ENCODE measurements at regions not wholly inside any gene's neighbourhood (a gene's known extent, or its start where the extent isn't known, plus 50 kb on each side); places are given as distances from the start of the nearest gene placed in this dataset.

DNA sequence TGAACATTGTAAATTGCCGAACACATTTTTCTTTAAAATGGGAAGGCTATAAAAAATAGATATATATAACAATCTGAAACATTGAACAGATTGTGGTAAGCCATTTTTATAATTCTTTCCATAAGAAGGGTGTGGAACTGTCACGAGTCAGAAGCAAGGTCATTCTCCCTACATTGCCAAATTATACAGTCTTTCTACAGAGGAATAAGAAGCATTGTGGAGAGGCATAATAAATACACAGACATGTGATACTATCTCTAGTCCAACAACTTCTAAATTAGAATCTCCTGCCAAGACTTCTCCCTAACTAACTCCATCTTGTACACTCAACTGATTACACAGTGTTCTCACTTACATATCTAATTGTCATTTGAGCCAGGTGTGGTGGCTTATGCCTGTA, 227.9 kb downstream of the CENPF start:
- Mint-ChIP-seq H3K27me3 (ENCODE audit: low read depth) (no peaks in the 10 kb centered on the region), H3K4me3 (ENCODE audit: unreplicated experiment) (no peak overlapping the region), H3K27ac (ENCODE audit: unreplicated experiment) (no peak overlapping the region), H3K4me1 (ENCODE audit: low read depth) (peaks cover 12% of the 10 kb centered on the region), H3K9me3 (ENCODE audit: low read depth) (peaks cover 16% of the 10 kb centered on the region), H3K36me3 (ENCODE audit: low read depth) (peaks cover 1% of the 10 kb centered on the region)
- no peak for DNase-seq (ENCODE audit: low spot score)
- TF ChIP-seq CTCF (IDR thresholded peaks at IDR 0.05) = no peak

- Mint-ChIP-seq H3K27me3 (ENCODE audit: low read depth) (no peaks in the 10 kb centered on the region), H3K36me3 (ENCODE audit: low read depth) (peaks cover 1% of the 10 kb centered on the region), H3K4me3 (ENCODE audit: unreplicated experiment) (no peak overlapping the region), H3K9me3 (ENCODE audit: low read depth) (peaks cover 14% of the 10 kb centered on the region), H3K27ac (ENCODE audit: unreplicated experiment) (no peak overlapping the region), H3K4me1 (ENCODE audit: low read depth) (peaks cover 14% of the 10 kb centered on the region)
- no peak for TF ChIP-seq CTCF (IDR thresholded peaks at IDR 0.05)
- DNase-seq (ENCODE audit: low spot score) = no peak
These were observed 229.0 kb downstream of the CENPF start for GRCh38 chr1:214831956-214832355.

GRCh38 chr1:214833178-214833756, 230.3 kb downstream of the CENPF start:
- H3K4me1 Mint-ChIP-seq (ENCODE audit: low read depth) = peaks cover 27% of the 10 kb centered on the region
- H3K36me3 Mint-ChIP-seq (ENCODE audit: low read depth) = no peaks in the 10 kb centered on the region
- DNase-seq (ENCODE audit: low spot score) = no peak
- peaks cover 4% of the 10 kb centered on the region for H3K9me3 Mint-ChIP-seq (ENCODE audit: low read depth)
- H3K27me3 Mint-ChIP-seq (ENCODE audit: low read depth) = no peaks in the 10 kb centered on the region
- no peak overlapping the region for H3K27ac Mint-ChIP-seq (ENCODE audit: unreplicated experiment)
- H3K4me3 Mint-ChIP-seq (ENCODE audit: unreplicated experiment) = no peak overlapping the region
- TF ChIP-seq CTCF (IDR thresholded peaks at IDR 0.05) = no peak

DNA sequence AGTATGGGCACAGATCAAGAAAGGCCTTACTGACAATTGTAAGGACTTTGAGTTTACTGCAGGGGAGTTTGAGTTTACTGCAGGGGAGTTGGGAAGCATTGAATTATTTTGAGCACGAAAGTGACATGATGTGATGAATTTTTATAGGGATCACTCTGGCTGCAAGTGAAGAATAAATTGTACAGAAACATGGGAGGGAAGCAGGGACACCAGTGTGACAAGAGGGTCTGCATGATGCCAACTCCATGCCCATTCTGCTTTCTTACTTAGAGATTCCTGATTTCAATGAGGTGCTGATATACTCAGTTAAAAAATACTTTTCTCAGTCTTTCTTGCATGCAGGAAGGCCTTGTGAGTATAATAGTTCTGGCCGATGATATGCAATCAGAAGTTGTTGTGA, 234.4 kb downstream of the CENPF start:
- Mint-ChIP-seq H3K9me3 (ENCODE audit: low read depth) (no peaks in the 10 kb centered on the region), H3K36me3 (ENCODE audit: low read depth) (no peaks in the 10 kb centered on the region), H3K4me3 (ENCODE audit: unreplicated experiment) (no peak overlapping the region), H3K27ac (ENCODE audit: unreplicated experiment) (no peak overlapping the region), H3K4me1 (ENCODE audit: low read depth) (peaks cover 37% of the 10 kb centered on the region), H3K27me3 (ENCODE audit: low read depth) (no peaks in the 10 kb centered on the region)
- no peak for DNase-seq (ENCODE audit: low spot score)
- no peak for TF ChIP-seq CTCF (IDR thresholded peaks at IDR 0.05)

DNA sequence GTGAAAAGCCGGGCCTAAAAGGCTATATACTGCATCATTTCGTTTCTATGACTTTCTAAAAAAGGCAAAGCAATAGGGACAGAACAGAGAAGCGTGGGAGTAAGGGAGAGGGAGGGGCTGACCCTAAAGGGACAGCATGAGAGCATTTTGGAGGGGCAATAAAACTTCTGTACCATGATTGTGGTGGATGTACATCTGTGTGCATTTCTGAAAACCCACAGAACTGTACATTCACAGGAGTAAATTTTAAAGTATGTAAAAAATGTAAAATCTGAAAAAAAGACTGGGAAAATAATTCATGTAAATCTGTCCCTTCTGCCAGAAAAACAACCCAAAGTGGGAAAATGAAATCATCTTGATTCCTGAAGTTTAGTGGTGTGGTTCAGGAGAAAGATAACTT, 235.4 kb downstream of the CENPF start:
- no peak for DNase-seq (ENCODE audit: low spot score)
- Mint-ChIP-seq H3K9me3 (ENCODE audit: low read depth) (no peaks in the 10 kb centered on the region), H3K4me1 (ENCODE audit: low read depth) (peaks cover 33% of the 10 kb centered on the region), H3K27ac (ENCODE audit: unreplicated experiment) (peak overlapping the region; percentile 71), H3K36me3 (ENCODE audit: low read depth) (no peaks in the 10 kb centered on the region), H3K4me3 (ENCODE audit: unreplicated experiment) (no peak overlapping the region), H3K27me3 (ENCODE audit: low read depth) (no peaks in the 10 kb centered on the region)
- TF ChIP-seq CTCF (IDR thresholded peaks at IDR 0.05) = no peak

Measured in chondrocyte (in vitro differentiated cells).